HG03520 (cell line): ENCODE measurements at regions not wholly inside any gene's neighbourhood (a gene's known extent, or its start where the extent isn't known, plus 50 kb on each side); places are given as distances from the start of the nearest gene placed in this dataset.
"Not testable (repeated sequence)": the region's sequence is repeated elsewhere in the genome, so short reads cannot be mapped to it uniquely, and the experiment has no call there.

Experiments
- ATAC-seq: cut with Tn5 transposase; IDR thresholded peaks from one replicate; pipeline ENCODE4 v1.9.1; 2021; ENCODE audit warnings: mild to moderate bottlenecking, moderate library complexity; ENCODE audit not compliant: unreplicated experiment

- ATAC-seq = no peak
Observed at GRCh38 chr3:152209776-152210175, 59.0 kb upstream of the MBNL1 start.

GRCh38 chr3:152210697-152211096 is 58.0 kb upstream of the MBNL1 start:
- ATAC-seq = no peak

- ATAC-seq = no peak
Observed at GRCh38 chr3:152211655-152212054, 57.1 kb upstream of the MBNL1 start.

- no peak for ATAC-seq
Observed at GRCh38 chr3:152213203-152213602, 55.5 kb upstream of the MBNL1 start.

GRCh38 chr3:152213938-152214337 is 54.8 kb upstream of the MBNL1 start:
- no peak for ATAC-seq

DNA sequence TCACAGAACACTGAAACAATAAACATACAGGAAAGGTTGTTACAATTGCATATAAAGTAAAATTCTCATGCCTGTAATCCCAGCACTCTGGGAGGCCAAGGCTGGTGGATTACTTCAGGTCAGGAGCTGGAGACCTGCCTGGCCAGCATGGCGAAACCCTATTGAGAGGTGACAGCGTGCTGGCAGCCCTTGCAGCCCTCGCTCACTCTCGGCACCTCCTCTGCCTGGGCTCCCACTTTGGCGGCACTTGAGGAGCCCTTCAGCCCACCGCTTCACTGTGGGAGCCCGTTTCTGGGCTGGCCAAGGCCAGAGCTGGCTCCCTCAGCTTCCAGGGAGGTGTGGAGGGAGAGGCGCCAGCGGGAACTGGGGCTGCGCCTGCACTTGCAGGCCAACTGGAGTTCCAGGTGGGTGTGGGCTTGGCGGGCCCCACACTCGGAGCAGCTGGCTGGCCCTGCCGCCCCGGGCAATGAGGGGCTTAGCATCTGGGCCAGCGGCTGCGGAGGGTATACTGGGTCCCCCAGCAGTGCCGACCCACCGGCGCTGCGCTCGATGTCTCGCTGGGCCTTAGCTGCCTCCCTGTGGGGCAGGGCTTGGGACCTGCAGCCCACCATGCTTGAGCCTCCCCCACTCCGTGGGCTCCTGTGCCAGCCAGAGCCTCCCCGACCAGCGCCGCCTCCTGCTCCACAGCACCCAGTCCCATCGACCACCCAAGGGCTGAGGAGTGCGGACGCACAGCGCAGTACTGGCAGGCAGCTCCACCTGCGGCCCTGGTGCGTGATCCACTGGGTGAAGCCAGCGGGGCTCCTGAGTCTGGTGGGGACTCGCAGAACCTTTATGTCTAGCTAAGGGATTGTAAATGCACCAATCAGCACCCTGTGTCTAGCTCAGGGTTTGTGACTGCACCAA is 51.5 kb upstream of the MBNL1 start:
- ATAC-seq = not testable (repeated sequence)

DNA sequence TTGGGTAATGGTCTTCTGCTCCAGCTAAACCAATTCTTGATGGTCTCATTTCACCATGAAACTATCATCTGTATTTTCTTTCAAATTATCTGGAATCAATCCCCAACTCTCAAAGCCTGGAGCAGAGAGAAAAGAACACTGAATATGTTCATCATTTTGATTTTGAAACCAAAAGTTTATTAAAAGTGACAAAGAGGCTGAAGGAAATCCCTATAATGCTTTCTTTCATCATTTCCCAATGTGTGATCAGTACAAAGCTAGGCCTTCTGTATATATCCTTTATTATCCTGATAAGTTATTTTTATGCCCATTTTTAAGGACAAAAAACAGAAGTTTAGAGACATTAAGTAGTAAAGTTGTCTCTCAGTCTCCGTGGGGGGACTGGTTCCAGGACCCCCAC is 50.1 kb upstream of the MBNL1 start:
- ATAC-seq = no peak
